CD14-positive monocyte (primary cell): ENCODE measurements at regions not wholly inside any gene's neighbourhood (a gene's known extent, or its start where the extent isn't known, plus 50 kb on each side); places are given as distances from the start of the nearest gene placed in this dataset.

ENCODE experiments used
- DNase-seq, 3 donors: peaks; one replicate each; pipeline ENCODE4 v3.0.0-alpha.2; 2011 to 2022
- H2AFZ ChIP-seq: 2 replicates; pipeline ENCODE4 v1.6.0; 2012; ENCODE audit warnings: mild to moderate bottlenecking, low read depth, low read length, inconsistent platforms; ENCODE audit not compliant: insufficient read depth, poor library complexity, severe bottlenecking
- H3K27ac ChIP-seq, 2 donors: 1 replicate in 1 of 2; 2 replicates in 1 of 2; pipeline ENCODE4 v1.5.1; 2012 to 2013; ENCODE audit warnings: low read length in 2 of 2, control low read depth in 1 of 2, inconsistent platforms in 1 of 2, low read depth in 1 of 2, mild to moderate bottlenecking in 1 of 2
- H3K27me3 ChIP-seq, 2 donors: one replicate each; pipeline versions ENCODE4 v1.6.0 to v1.6.1; 2011 to 2013; ENCODE audit warnings: low read length in 2 of 2; ENCODE audit not compliant: control insufficient read depth in 2 of 2, insufficient read depth in 2 of 2
- H3K36me3 ChIP-seq, 2 donors: replicated peaks in 1 of 2; 1 replicate in 1 of 2; 2 replicates in 1 of 2; pipeline versions ENCODE4 v1.5.1 to v1.6.1; 2012 to 2013; ENCODE audit warnings: low read length in 2 of 2, control low read depth in 1 of 2, inconsistent platforms in 1 of 2, mild to moderate bottlenecking in 1 of 2; ENCODE audit not compliant: insufficient read depth in 2 of 2, control insufficient read depth in 1 of 2
- H3K4me1 ChIP-seq, 2 donors: 1 replicate in 1 of 2; 2 replicates in 1 of 2; pipeline versions ENCODE4 v1.5.1 to v1.6.1; 2012 to 2013; ENCODE audit warnings: low read length in 2 of 2, control low read depth in 1 of 2, inconsistent platforms in 1 of 2, mild to moderate bottlenecking in 1 of 2, moderate library complexity in 1 of 2; ENCODE audit not compliant: insufficient read depth in 2 of 2, control insufficient read depth in 1 of 2
- H3K4me2 ChIP-seq: replicated peaks from 2 replicates; pipeline ENCODE3; 2012; ENCODE audit warnings: low read length, moderate library complexity, mild to moderate bottlenecking; ENCODE audit not compliant: poor library complexity, severe bottlenecking; ENCODE audit errors: extremely low read depth
- H3K4me3 ChIP-seq, 3 experiments: fragments of 200-600 bp in 1 of 3; sonication (generic) in 1 of 3; replicated peaks in 1 of 3; 1 replicate in 2 of 3; 2 replicates in 1 of 3; pipeline ENCODE4 v1.5.1; 2011 to 2013; ENCODE audit warnings: low read length in 3 of 3, mild to moderate bottlenecking in 3 of 3, control low read depth in 2 of 3, low read depth in 2 of 3, inconsistent platforms in 1 of 3, moderate library complexity in 1 of 3
- H3K79me2 ChIP-seq: 2 replicates; pipeline ENCODE4 v1.6.0; 2012; ENCODE audit warnings: mild to moderate bottlenecking, control low read depth, inconsistent platforms, low read length, moderate library complexity; ENCODE audit not compliant: insufficient read depth
- H3K9ac ChIP-seq: 2 replicates; pipeline ENCODE4 v1.6.0; 2017; ENCODE audit warnings: low read length, mild to moderate bottlenecking; ENCODE audit not compliant: insufficient read depth, poor library complexity, severe bottlenecking
- H3K9me3 ChIP-seq, 2 donors: replicated peaks in 1 of 2; 1 replicate in 1 of 2; 2 replicates in 1 of 2; pipeline versions ENCODE4 v1.5.1 to v1.6.1; 2012 to 2013; ENCODE audit warnings: low read length in 2 of 2, control low read depth in 1 of 2; ENCODE audit not compliant: control insufficient read depth in 1 of 2, insufficient read depth in 1 of 2
- H4K20me1 ChIP-seq: 2 replicates; pipeline ENCODE4 v1.6.0; 2012; ENCODE audit warnings: mild to moderate bottlenecking, low read length, control low read depth, moderate library complexity; ENCODE audit not compliant: insufficient read depth
- H3K27ac Mint-ChIP-seq, 7 donors: one replicate each; pipeline ENCODE4 v1.8.0; 2020; ENCODE audit warnings: mild to moderate bottlenecking in 7 of 7, mixed read lengths in 7 of 7, moderate library complexity in 6 of 7, inconsistent platforms in 2 of 7
- H3K27me3 Mint-ChIP-seq, 3 donors: one replicate each; pipeline ENCODE4 v1.8.0; 2021 to 2022; ENCODE audit warnings: low read depth in 3 of 3, mild to moderate bottlenecking in 3 of 3, mixed read lengths in 3 of 3, moderate library complexity in 3 of 3, inconsistent platforms in 1 of 3
- H3K36me3 Mint-ChIP-seq, 2 donors: one replicate each; pipeline ENCODE4 v1.8.0; 2020; ENCODE audit warnings: mixed read lengths in 2 of 2, inconsistent platforms in 1 of 2, mild to moderate bottlenecking in 1 of 2
- H3K4me1 Mint-ChIP-seq: one replicate; pipeline ENCODE4 v1.8.0; 2020; ENCODE audit warnings: mild to moderate bottlenecking, mixed read lengths
- H3K4me3 Mint-ChIP-seq, 2 donors: one replicate each; pipeline ENCODE4 v1.8.0; 2020; ENCODE audit warnings: mild to moderate bottlenecking in 2 of 2, mixed read lengths in 2 of 2, moderate library complexity in 1 of 2
- H3K9me3 Mint-ChIP-seq, 7 donors: one replicate each; pipeline ENCODE4 v1.8.0; 2020 to 2022; ENCODE audit warnings: mixed read lengths in 7 of 7, mild to moderate bottlenecking in 6 of 7, moderate library complexity in 6 of 7, inconsistent platforms in 2 of 7
- CTCF ChIP-seq: fragments of 200-600 bp; IDR thresholded peaks from one replicate; pipeline ENCODE4 v1.8.0; 2022; ENCODE audit warnings: antibody characterized with exemption, mild to moderate bottlenecking
- WGBS: methylation state at CpG from one replicate; pipeline ENCODE4 v1.1.5; 2013; ENCODE audit warnings: missing lambda C conversion rate; ENCODE audit not compliant: insufficient coverage; 5-methylcytosine and 5-hydroxymethylcytosine counted together
- intact Hi-C, 2 donors: fragments of 100-400 bp; cut with micrococcal nuclease; formaldehyde crosslinking; loops; one replicate each; pipeline versions ENCODE4 v1.15.0 to v1.15.1; 2023

GRCh38 chr20:50259705-50260478 is 69.3 kb downstream of the CEBPB start:
- Mint-ChIP-seq H3K27ac (peak overlapping the region; percentile 96 to 100 (median 97)), H3K4me3 (peak overlapping the region; percentile 58 to 83), H3K36me3 (peaks cover 0 to 7% of the 10 kb centered on the region in 2 donors), H3K9me3 (no peaks in the 10 kb centered on the region), H3K4me1 (peaks cover 58% of the 10 kb centered on the region), H3K27me3 (peaks cover 0 to 2% (median 0%) of the 10 kb centered on the region in 3 donors)
- Histone ChIP-seq H3K4me3 (peak overlapping the region in 1 of 3 experiments; percentile 41), H3K9me3 (no peaks in the 10 kb centered on the region), H3K4me1 (peaks cover 50 to 67% of the 10 kb centered on the region in 2 donors), H2AFZ (peak overlapping the region; percentile 51), H3K27ac (peak overlapping the region; percentile 97 to 99), H3K9ac (peak overlapping the region; percentile 68), H4K20me1 (no peaks in the 10 kb centered on the region), H3K79me2 (no peaks in the 10 kb centered on the region), H3K4me2 (peak overlapping the region; percentile 49), H3K27me3 (no peaks in the 10 kb centered on the region), H3K36me3 (no peaks in the 10 kb centered on the region)
- WGBS = 10% methylated on average over 8 of the region's 9 CpGs
- intact Hi-C loops = loop anchor here in 1 of 2 donors (1.0 to 2.0 kb wide), 2 partner anchors 12 to 35 kb away; no protein-coding TSS in a partner anchor
- peak; percentile 48 to 78 (median 76) for DNase-seq
- TF ChIP-seq CTCF = no peak

DNA sequence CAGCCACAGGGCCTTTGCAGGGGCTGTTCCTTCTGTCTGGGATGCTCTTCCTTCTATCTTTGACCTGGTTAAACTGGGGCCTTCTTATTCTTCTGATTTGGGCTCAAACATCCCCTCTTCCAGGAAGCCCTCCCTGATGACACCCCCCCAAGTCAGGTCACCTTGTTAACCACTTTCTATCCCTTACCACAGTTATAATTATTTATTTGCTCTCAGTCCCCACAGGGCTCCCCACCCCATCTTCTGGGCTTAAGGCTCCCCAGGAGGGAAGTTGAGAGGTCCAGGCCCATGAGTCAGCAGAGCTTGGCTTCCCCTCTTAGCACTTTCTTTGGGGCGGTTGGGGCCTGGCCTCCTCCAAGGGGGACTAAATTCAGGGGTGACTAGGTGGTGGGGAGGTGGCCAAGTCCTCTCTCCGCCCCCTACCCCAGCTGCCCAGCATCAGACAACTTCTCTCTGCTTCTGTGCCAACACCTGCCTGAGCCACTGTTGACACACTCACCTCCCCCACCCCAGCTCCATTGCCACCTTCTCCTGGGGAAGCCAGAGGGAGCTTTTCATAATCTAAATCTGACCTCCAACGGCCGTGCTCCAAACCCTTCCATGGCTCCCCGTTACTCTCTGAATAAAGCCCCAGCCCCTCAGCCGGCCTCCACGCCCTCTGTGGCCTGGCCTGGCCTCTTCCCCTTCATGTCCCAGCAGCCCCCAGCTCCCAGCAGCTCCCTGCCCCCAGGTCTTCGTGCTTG is 70.0 kb downstream of the CEBPB start:
- Mint-ChIP-seq H3K4me3 (peak overlapping the region; percentile 58 to 61), H3K27me3 (peaks cover 0 to 2% (median 0%) of the 10 kb centered on the region in 3 donors), H3K4me1 (peaks cover 64% of the 10 kb centered on the region), H3K27ac (peak overlapping the region; percentile 96 to 100 (median 97)), H3K36me3 (peaks cover 0 to 7% of the 10 kb centered on the region in 2 donors), H3K9me3 (no peaks in the 10 kb centered on the region)
- peak overlapping the region; percentile 26 for H2AFZ ChIP-seq
- no peaks in the 10 kb centered on the region for H3K36me3 ChIP-seq
- H3K4me1 ChIP-seq = peaks cover 58 to 75% of the 10 kb centered on the region in 2 donors
- peak overlapping the region; percentile 49 for H3K4me2 ChIP-seq
- intact Hi-C loops = loop anchor here in 1 of 2 donors (1.0 to 2.0 kb wide), 2 partner anchors 12 to 36 kb away; no protein-coding TSS in a partner anchor
- H3K4me3 ChIP-seq = peak overlapping the region in 1 of 3 experiments; percentile 41
- DNase-seq = peak; percentile 87 to 90 (median 90)
- H3K9me3 ChIP-seq = no peaks in the 10 kb centered on the region
- H3K27ac ChIP-seq = peak overlapping the region; percentile 97 to 99
- no peaks in the 10 kb centered on the region for H4K20me1 ChIP-seq
- no peaks in the 10 kb centered on the region for H3K27me3 ChIP-seq
- H3K79me2 ChIP-seq = no peaks in the 10 kb centered on the region
- peak overlapping the region; percentile 68 for H3K9ac ChIP-seq
- no peak for TF ChIP-seq CTCF
- 8% methylated on average over 7 of the region's 8 CpGs for WGBS
